BJ (cell line): ENCODE measurements at regions not wholly inside any gene's neighbourhood (a gene's known extent, or its start where the extent isn't known, plus 50 kb on each side); places are given as distances from the start of the nearest gene placed in this dataset.

Experiments used
- CTCF ChIA-PET: fragments of 350-600 bp; formaldehyde crosslinking; extraction: SDS; loops from one replicate; lab custom pipeline; 2021; ENCODE audit warnings: antibody characterized with exemption, inconsistent platforms; lab: Yijun Ruan, JAX
- POLR2A ChIA-PET: fragments of 300-600 bp; sonication (Branson Sonifier 250); formaldehyde crosslinking; extraction: SDS; loops from one replicate; lab custom pipeline; 2021; ENCODE audit warnings: antibody characterized with exemption; lab: Charles Lee
- DNase-seq: peaks from one replicate; pipeline ENCODE4 v3.0.0-alpha.2; 2011; ENCODE audit warnings: low read depth
- H3K27me3 ChIP-seq: 2 replicates; pipeline ENCODE4 v1.6.0; 2011; ENCODE audit warnings: low read length; ENCODE audit not compliant: control insufficient read depth, insufficient read depth
- H3K36me3 ChIP-seq: 2 replicates; pipeline ENCODE4 v1.5.1; 2011; ENCODE audit warnings: low read length; ENCODE audit not compliant: control insufficient read depth, insufficient read depth
- H3K4me3 ChIP-seq: 2 replicates; pipeline ENCODE4 v1.5.1; 2011; ENCODE audit warnings: low read depth, mild to moderate bottlenecking, control low read depth, low read length
- CTCF ChIP-seq: IDR thresholded peaks from 2 replicates; pipeline ENCODE4 v1.5.1; 2011; ENCODE audit warnings: low read depth, mild to moderate bottlenecking, control low read depth, inconsistent platforms, low read length, moderate library complexity; ENCODE audit not compliant: insufficient read depth

GRCh38 chr3:83934192-83935021 is 1024.4 kb upstream of the CADM2 start:
- H3K4me3 ChIP-seq, result no peak overlapping the region
- ChIA-PET POLR2A (no interaction called here), CTCF (no interaction called here)
- DNase-seq, result no peak
- H3K36me3 ChIP-seq, result no peaks in the 10 kb centered on the region
- TF ChIP-seq CTCF, result no peak
- no peaks in the 10 kb centered on the region for H3K27me3 ChIP-seq

GRCh38 chr3:83938491-83938890 is 1020.3 kb upstream of the CADM2 start:
- no peaks in the 10 kb centered on the region for H3K36me3 ChIP-seq
- ChIA-PET POLR2A (no interaction called here), CTCF (interaction anchor here (0.7 kb wide), 1 partner anchor 9 kb away, joined by 3 read pairs; no protein-coding TSS in a partner anchor)
- H3K27me3 ChIP-seq, result no peaks in the 10 kb centered on the region
- DNase-seq, result no peak
- no peak for TF ChIP-seq CTCF
- no peak overlapping the region for H3K4me3 ChIP-seq

- no peak for TF ChIP-seq CTCF
- Histone ChIP-seq H3K4me3 (no peak overlapping the region), H3K27me3 (no peaks in the 10 kb centered on the region), H3K36me3 (no peaks in the 10 kb centered on the region)
- no peak for DNase-seq
- ChIA-PET POLR2A (no interaction called here), CTCF (no interaction called here)
Observed at GRCh38 chr3:83941990-83942745, 1016.6 kb upstream of the CADM2 start.

GRCh38 chr3:83946049-83946448 is 1012.7 kb upstream of the CADM2 start:
- Histone ChIP-seq H3K4me3 (no peak overlapping the region), H3K27me3 (no peaks in the 10 kb centered on the region), H3K36me3 (no peaks in the 10 kb centered on the region)
- no peak for TF ChIP-seq CTCF
- CTCF ChIA-PET, result no interaction called here
- POLR2A ChIA-PET, result no interaction called here
- DNase-seq, result no peak

DNA sequence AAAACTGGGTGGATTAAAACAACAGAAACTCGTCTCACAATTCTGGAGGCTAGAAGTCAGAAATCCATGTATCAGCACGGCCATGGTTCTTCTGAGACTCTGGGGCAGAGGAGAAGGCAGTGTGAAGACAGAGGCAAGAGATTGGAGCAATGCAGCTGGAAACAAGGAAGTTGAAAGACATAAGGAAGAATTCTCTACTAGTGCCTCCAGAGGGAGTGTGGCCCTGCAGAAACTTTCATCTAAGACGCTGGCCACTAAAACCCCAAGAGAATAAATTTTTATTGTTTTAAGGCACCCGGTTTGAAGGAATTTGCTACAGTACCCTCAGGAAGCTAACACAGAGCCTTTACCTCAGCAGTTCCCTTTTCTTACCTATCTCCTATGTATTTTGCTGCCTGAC is 1012.2 kb upstream of the CADM2 start:
- Histone ChIP-seq H3K4me3 (no peak overlapping the region), H3K27me3 (no peaks in the 10 kb centered on the region), H3K36me3 (no peaks in the 10 kb centered on the region)
- POLR2A ChIA-PET, result no interaction called here
- DNase-seq, result no peak
- CTCF ChIA-PET, result no interaction called here
- TF ChIP-seq CTCF, result no peak
